Panc1 (cell line): ENCODE measurements at regions not wholly inside any gene's neighbourhood (a gene's known extent, or its start where the extent isn't known, plus 50 kb on each side); places are given as distances from the start of the nearest gene placed in this dataset.

Experiments used
- POLR2AphosphoS5 ChIP-seq: IDR thresholded peaks from 2 replicates; pipeline ENCODE4 v1.6.1; 2012; ENCODE audit warnings: mild to moderate bottlenecking, low read depth, low read length, moderate library complexity
- TCF7L2 ChIP-seq: IDR thresholded peaks from 2 replicates; pipeline ENCODE4 v1.6.1; 2011; ENCODE audit warnings: mild to moderate bottlenecking, low read depth, low read length, inconsistent platforms
- TF ChIP-seq, protein P1 (sequence below): fragments of 450-650 bp; IDR thresholded peaks from 2 replicates; pipeline ENCODE4 v1.5.1; 2017; ENCODE audit warnings: mild to moderate bottlenecking

- TF ChIP-seq POLR2AphosphoS5 (no peak), TCF7L2 (no peak)
- TF ChIP-seq, protein P1, sequence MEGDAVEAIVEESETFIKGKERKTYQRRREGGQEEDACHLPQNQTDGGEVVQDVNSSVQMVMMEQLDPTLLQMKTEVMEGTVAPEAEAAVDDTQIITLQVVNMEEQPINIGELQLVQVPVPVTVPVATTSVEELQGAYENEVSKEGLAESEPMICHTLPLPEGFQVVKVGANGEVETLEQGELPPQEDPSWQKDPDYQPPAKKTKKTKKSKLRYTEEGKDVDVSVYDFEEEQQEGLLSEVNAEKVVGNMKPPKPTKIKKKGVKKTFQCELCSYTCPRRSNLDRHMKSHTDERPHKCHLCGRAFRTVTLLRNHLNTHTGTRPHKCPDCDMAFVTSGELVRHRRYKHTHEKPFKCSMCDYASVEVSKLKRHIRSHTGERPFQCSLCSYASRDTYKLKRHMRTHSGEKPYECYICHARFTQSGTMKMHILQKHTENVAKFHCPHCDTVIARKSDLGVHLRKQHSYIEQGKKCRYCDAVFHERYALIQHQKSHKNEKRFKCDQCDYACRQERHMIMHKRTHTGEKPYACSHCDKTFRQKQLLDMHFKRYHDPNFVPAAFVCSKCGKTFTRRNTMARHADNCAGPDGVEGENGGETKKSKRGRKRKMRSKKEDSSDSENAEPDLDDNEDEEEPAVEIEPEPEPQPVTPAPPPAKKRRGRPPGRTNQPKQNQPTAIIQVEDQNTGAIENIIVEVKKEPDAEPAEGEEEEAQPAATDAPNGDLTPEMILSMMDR = no peak
Observed at GRCh38 chr1:38559446-38560165, 300.0 kb downstream of the RRAGC start.
